Adrenal gland (tissue), 9 donors: ENCODE measurements at regions not wholly inside any gene's neighbourhood (a gene's known extent, or its start where the extent isn't known, plus 50 kb on each side); places are given as distances from the start of the nearest gene placed in this dataset.

Source experiments
- DNase-seq, 7 donors: peaks; one replicate each; pipeline ENCODE4 v3.0.0-alpha.2; 2019 to 2020
- H3K27ac ChIP-seq, 5 donors: fragments of 200-600 bp; sonication (generic) in 4 of 5; 1 replicate in 3 of 5; 2 replicates in 2 of 5; pipeline versions ENCODE4 v1.5.1 to v1.8.0; 2016 to 2020; ENCODE audit warnings: mild to moderate bottlenecking in 1 of 5
- H3K27me3 ChIP-seq: fragments of 200-600 bp; 2 replicates; pipeline ENCODE4 v1.8.0; 2021
- H3K36me3 ChIP-seq, 2 donors: fragments of 200-600 bp; replicated peaks in 1 of 2; 1 replicate in 1 of 2; 2 replicates in 1 of 2; pipeline versions ENCODE4 v1.5.1 to v1.8.0; 2018 to 2022
- H3K4me1 ChIP-seq, 2 donors: fragments of 200-600 bp; replicated peaks in 1 of 2; 1 replicate in 1 of 2; 2 replicates in 1 of 2; pipeline versions ENCODE4 v1.5.1 to v1.8.0; 2018 to 2021
- H3K4me3 ChIP-seq, 4 donors: fragments of 200-600 bp; sonication (generic) in 3 of 4; one replicate each; pipeline ENCODE4 v1.5.1; 2016 to 2018
- H3K9me3 ChIP-seq, 3 donors: fragments of 200-600 bp; sonication (generic) in 1 of 3; replicated peaks in 1 of 3; 1 replicate in 2 of 3; 2 replicates in 1 of 3; pipeline versions ENCODE4 v1.5.1 to v1.8.0; 2016 to 2021
- POLR2A ChIP-seq, 2 donors: fragments of 450-650 bp; IDR thresholded peaks; one replicate each; pipeline ENCODE4 v1.6.1; 2017; ENCODE audit warnings: antibody characterized with exemption in 2 of 2, mild to moderate bottlenecking in 2 of 2, moderate library complexity in 1 of 2
- WGBS, 4 donors: extraction: QIAGEN DNeasy Blood & Tissue Kit in 2 of 4; methylation state at CpG; one replicate each; pipeline versions ENCODE4 v1.1.5 to v1.1.7; 2013 to 2017; 5-methylcytosine and 5-hydroxymethylcytosine counted together
- intact Hi-C, 2 donors: fragments of 100-400 bp; cut with DNase I; formaldehyde crosslinking; loops; one replicate each; pipeline versions ENCODE4 v1.14.1 to v1.15.0; 2022 to 2023
- TF ChIP-seq, protein P1 (sequence below), 6 experiments: fragments of 450-650 bp in 4 of 6; fragments of 200-600 bp in 2 of 6; sonication (generic) in 1 of 6; IDR thresholded peaks; 1 replicate in 5 of 6; 2 replicates in 1 of 6; pipeline versions ENCODE4 v1.5.1 to v1.8.0; 2016 to 2021; ENCODE audit warnings: antibody characterized with exemption in 6 of 6, mild to moderate bottlenecking in 2 of 6, moderate library complexity in 1 of 6
- donor health status: healthy with polysubstance abuse.
- donor health status: Bipolar disorder and iron deficiency.
- donor health status: DM: yes; HTN: yes; CAD: no.
- donor health status: DM: no; HTN: no; CAD: no.
- donor health status: DM: no; HTN: no; CAD: no.

DNA sequence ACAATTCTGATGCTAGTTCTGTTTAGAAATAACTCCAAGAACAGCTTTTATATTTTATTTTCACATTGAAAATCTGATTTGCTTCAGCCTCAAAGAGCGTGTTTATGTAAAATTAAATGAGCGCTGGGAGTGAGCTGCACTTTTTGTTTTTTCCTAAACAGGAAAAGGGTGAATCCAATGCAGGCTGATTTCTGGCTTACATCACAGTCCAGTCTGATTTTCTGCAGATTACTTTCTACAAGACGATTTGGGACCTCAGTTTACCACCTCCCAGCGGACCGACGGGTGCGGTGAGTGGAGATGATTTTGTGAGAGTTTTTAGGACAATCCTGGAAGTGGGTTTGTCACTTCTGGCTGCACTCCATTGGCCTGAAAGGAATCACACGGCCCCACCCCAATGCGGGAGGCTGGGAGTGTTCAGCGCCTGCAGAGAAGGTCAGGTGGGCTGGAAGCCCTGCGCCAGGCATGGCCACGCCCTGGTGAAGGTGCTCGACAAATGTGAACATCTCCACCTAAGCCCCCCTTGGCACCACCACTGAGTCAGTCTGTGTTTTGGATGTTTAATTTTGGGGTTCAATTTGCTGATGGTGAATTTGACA, 90.1 kb downstream of the ANKRD10 start:
- no peak overlapping the region for H3K27ac ChIP-seq
- intact Hi-C loops = loop anchor here in 1 of 2 donors (10.0 kb wide), 2 partner anchors 110 to 230 kb away; partner anchors contain the start of gene ING1
- 80 to 89% (median 84%) methylated on average over 13 of the region's 13 CpGs for WGBS, 4 donors
- no peak overlapping the region for H3K4me3 ChIP-seq
- H3K27me3 ChIP-seq = no peaks in the 10 kb centered on the region
- TF ChIP-seq POLR2A (IDR thresholded peaks at IDR 0.05) = no peak
- TF ChIP-seq, protein P1, sequence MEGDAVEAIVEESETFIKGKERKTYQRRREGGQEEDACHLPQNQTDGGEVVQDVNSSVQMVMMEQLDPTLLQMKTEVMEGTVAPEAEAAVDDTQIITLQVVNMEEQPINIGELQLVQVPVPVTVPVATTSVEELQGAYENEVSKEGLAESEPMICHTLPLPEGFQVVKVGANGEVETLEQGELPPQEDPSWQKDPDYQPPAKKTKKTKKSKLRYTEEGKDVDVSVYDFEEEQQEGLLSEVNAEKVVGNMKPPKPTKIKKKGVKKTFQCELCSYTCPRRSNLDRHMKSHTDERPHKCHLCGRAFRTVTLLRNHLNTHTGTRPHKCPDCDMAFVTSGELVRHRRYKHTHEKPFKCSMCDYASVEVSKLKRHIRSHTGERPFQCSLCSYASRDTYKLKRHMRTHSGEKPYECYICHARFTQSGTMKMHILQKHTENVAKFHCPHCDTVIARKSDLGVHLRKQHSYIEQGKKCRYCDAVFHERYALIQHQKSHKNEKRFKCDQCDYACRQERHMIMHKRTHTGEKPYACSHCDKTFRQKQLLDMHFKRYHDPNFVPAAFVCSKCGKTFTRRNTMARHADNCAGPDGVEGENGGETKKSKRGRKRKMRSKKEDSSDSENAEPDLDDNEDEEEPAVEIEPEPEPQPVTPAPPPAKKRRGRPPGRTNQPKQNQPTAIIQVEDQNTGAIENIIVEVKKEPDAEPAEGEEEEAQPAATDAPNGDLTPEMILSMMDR (IDR thresholded peaks at IDR 0.05) = no peak
- DNase-seq = no peak
- H3K4me1 ChIP-seq = no peaks in the 10 kb centered on the region
- no peaks in the 10 kb centered on the region for H3K36me3 ChIP-seq
- no peaks in the 10 kb centered on the region for H3K9me3 ChIP-seq

GRCh38 chr13:110825516-110825915, 89.4 kb downstream of the ANKRD10 start:
- intact Hi-C loops = loop anchor here in 1 of 2 donors (10.0 kb wide), 2 partner anchors 111 to 231 kb away; partner anchors contain the start of gene ING1
- Histone ChIP-seq H3K36me3 (no peaks in the 10 kb centered on the region), H3K9me3 (no peaks in the 10 kb centered on the region), H3K4me3 (no peak overlapping the region), H3K27me3 (peaks cover 2% of the 10 kb centered on the region), H3K4me1 (no peaks in the 10 kb centered on the region), H3K27ac (no peak overlapping the region)
- 70 to 83% (median 81%) methylated on average over 13 of the region's 13 CpGs for WGBS, 4 donors
- TF ChIP-seq POLR2A (IDR thresholded peaks at IDR 0.05) = no peak
- TF ChIP-seq, protein P1 (IDR thresholded peaks at IDR 0.05) = no peak
- DNase-seq = no peak

GRCh38 chr13:110826101-110826500, 88.8 kb downstream of the ANKRD10 start:
- H3K27me3 ChIP-seq = peaks cover 4% of the 10 kb centered on the region
- DNase-seq = no peak
- no peaks in the 10 kb centered on the region for H3K4me1 ChIP-seq
- TF ChIP-seq, protein P1 (IDR thresholded peaks at IDR 0.05) = no peak
- TF ChIP-seq POLR2A (IDR thresholded peaks at IDR 0.05) = no peak
- H3K36me3 ChIP-seq = no peaks in the 10 kb centered on the region
- 85 to 96% (median 90%) methylated on average over 3 to 5 of the region's 5 CpGs for WGBS, 4 donors
- H3K27ac ChIP-seq = no peak overlapping the region
- H3K9me3 ChIP-seq = no peaks in the 10 kb centered on the region
- intact Hi-C loops = loop anchor here in 1 of 2 donors (10.0 kb wide), 2 partner anchors 111 to 231 kb away; partner anchors contain the start of gene ING1
- no peak overlapping the region for H3K4me3 ChIP-seq

- H3K27me3 ChIP-seq = peaks cover 4% of the 10 kb centered on the region
- intact Hi-C loops = loop anchor here in 1 of 2 donors (10.0 kb wide), 2 partner anchors 112 to 232 kb away; partner anchors contain the start of gene ING1
- no peaks in the 10 kb centered on the region for H3K4me1 ChIP-seq
- no peak for TF ChIP-seq POLR2A (IDR thresholded peaks at IDR 0.05)
- TF ChIP-seq, protein P1 (IDR thresholded peaks at IDR 0.05) = no peak
- H3K36me3 ChIP-seq = no peaks in the 10 kb centered on the region
- no peak overlapping the region for H3K4me3 ChIP-seq
- H3K9me3 ChIP-seq = no peaks in the 10 kb centered on the region
- peak in 5 of 7 donors; percentile 41 to 77 (median 57) for DNase-seq
- no peak overlapping the region for H3K27ac ChIP-seq
- 58 to 87% (median 65%) methylated on average over 2 to 4 of the region's 4 CpGs for WGBS, 4 donors
Measured at GRCh38 chr13:110826861-110827672, 87.8 kb downstream of the ANKRD10 start.
